Gastroesophageal sphincter (tissue), 4 donors: ENCODE measurements at regions not wholly inside any gene's neighbourhood (a gene's known extent, or its start where the extent isn't known, plus 50 kb on each side); places are given as distances from the start of the nearest gene placed in this dataset.
"Not testable (repeated sequence)": the region's sequence is repeated elsewhere in the genome, so short reads cannot be mapped to it uniquely, and the experiment has no call there.

Experiments used
- ATAC-seq: fragments of 150-250 bp; one replicate; pipeline ENCODE4 v1.9.1; 2016; ENCODE audit warnings: mild to moderate bottlenecking, moderate library complexity
- H3K27ac ChIP-seq, 4 donors: fragments of 200-600 bp; sonication (generic) in 3 of 4; 1 replicate in 3 of 4; 2 replicates in 1 of 4; pipeline ENCODE4 v1.5.1; 2016 to 2019
- H3K27me3 ChIP-seq: fragments of 200-600 bp; sonication (generic); one replicate; pipeline ENCODE4 v1.5.1; 2019
- H3K36me3 ChIP-seq, 2 donors: fragments of 200-600 bp; sonication (generic); one replicate each; pipeline ENCODE4 v1.5.1; 2019; ENCODE audit warnings: control low read depth in 1 of 2
- H3K4me1 ChIP-seq, 3 donors: fragments of 200-600 bp; sonication (generic); 1 replicate in 2 of 3; 2 replicates in 1 of 3; pipeline ENCODE4 v1.5.1; 2016 to 2019; ENCODE audit warnings: control low read depth in 2 of 3
- H3K4me3 ChIP-seq, 2 donors: fragments of 200-600 bp; sonication (generic); one replicate each; pipeline ENCODE4 v1.5.1; 2019; ENCODE audit warnings: mild to moderate bottlenecking in 1 of 2, moderate library complexity in 1 of 2
- H3K9me3 ChIP-seq, 3 donors: fragments of 200-600 bp; sonication (generic); one replicate each; pipeline ENCODE4 v1.5.1; 2017 to 2019; ENCODE audit warnings: control low read depth in 2 of 3
- CTCF ChIP-seq, 4 experiments: fragments of 200-600 bp in 2 of 4; fragments of 450-650 bp in 2 of 4; sonication (generic) in 1 of 4; IDR thresholded peaks; one replicate each; pipeline ENCODE4 v1.5.1; 2017 to 2019; ENCODE audit warnings: antibody characterized with exemption in 4 of 4, mild to moderate bottlenecking in 2 of 4, moderate library complexity in 2 of 4
- EP300 ChIP-seq: sonication (generic); formaldehyde crosslinking; IDR thresholded peaks from one replicate; pipeline ENCODE4 v1.6.1; 2017; ENCODE audit warnings: antibody characterized with exemption, mild to moderate bottlenecking
- POLR2A ChIP-seq, 2 donors: fragments of 450-650 bp; IDR thresholded peaks; one replicate each; pipeline ENCODE4 v1.6.1; 2017; ENCODE audit warnings: antibody characterized with exemption in 2 of 2, mild to moderate bottlenecking in 2 of 2, moderate library complexity in 1 of 2
- POLR2AphosphoS5 ChIP-seq: sonication (generic); formaldehyde crosslinking; IDR thresholded peaks from one replicate; pipeline ENCODE4 v1.6.1; 2017; ENCODE audit warnings: antibody characterized with exemption
- WGBS, 2 donors: methylation state at CpG; one replicate each; pipeline ENCODE4 v1.1.5; 2018; ENCODE audit warnings: low coverage in 1 of 2; 5-methylcytosine and 5-hydroxymethylcytosine counted together

- H3K9me3 ChIP-seq, result peaks cover 0 to 11% (median 0%) of the 10 kb centered on the region in 3 donors
- no peak for TF ChIP-seq CTCF (IDR thresholded peaks at IDR 0.05)
- TF ChIP-seq POLR2AphosphoS5, result no peak
- TF ChIP-seq POLR2A (IDR thresholded peaks at IDR 0.05), result no peak
- no peak for TF ChIP-seq EP300
- H3K4me3 ChIP-seq, result no peak overlapping the region
- H3K27me3 ChIP-seq, result no peaks in the 10 kb centered on the region
- no peaks in the 10 kb centered on the region for H3K4me1 ChIP-seq
- no peak for ATAC-seq
- H3K27ac ChIP-seq, result no peak overlapping the region
- 98 to 100% methylated on average over 1 to 6 of the region's 7 CpGs for WGBS, 2 donors
- H3K36me3 ChIP-seq, result no peaks in the 10 kb centered on the region
Measured at GRCh38 chrX:1841746-1842145, 226.9 kb downstream of the ASMT start.

GRCh38 chrX:1847000-1847399 lies 232.1 kb downstream of the ASMT start:
- 93% methylated on average over 3 to 4 of the region's 4 CpGs for WGBS, 2 donors
- H3K27me3 ChIP-seq, result peaks cover 13% of the 10 kb centered on the region
- H3K4me3 ChIP-seq, H3K27ac ChIP-seq, H3K36me3 ChIP-seq, H3K4me1 ChIP-seq, H3K9me3 ChIP-seq, ATAC-seq: not testable (repeated sequence)

GRCh38 chrX:1847790-1848189 lies 232.9 kb downstream of the ASMT start:
- not testable (repeated sequence) for H3K4me3 ChIP-seq, H3K4me1 ChIP-seq, H3K9me3 ChIP-seq, ATAC-seq, H3K27ac ChIP-seq, H3K36me3 ChIP-seq
- peaks cover 13% of the 10 kb centered on the region for H3K27me3 ChIP-seq
- WGBS, 2 donors, result 17 to 28% methylated on average over 2 of the region's 2 CpGs

GRCh38 chrX:1851527-1851926 lies 236.7 kb downstream of the ASMT start:
- peaks cover 0 to 13% (median 0%) of the 10 kb centered on the region in 3 donors for H3K9me3 ChIP-seq
- TF ChIP-seq CTCF (IDR thresholded peaks at IDR 0.05) (no peak), POLR2AphosphoS5 (no peak), EP300 (no peak), POLR2A (IDR thresholded peaks at IDR 0.05) (no peak)
- peaks cover 13% of the 10 kb centered on the region for H3K27me3 ChIP-seq
- ATAC-seq, result no peak
- H3K36me3 ChIP-seq, result no peaks in the 10 kb centered on the region
- H3K4me3 ChIP-seq, result no peak overlapping the region
- WGBS, 2 donors, result 89% methylated on average over 5 of the region's 6 CpGs; no CpG with 5 or more reads in 1 of the 2 donors
- no peak overlapping the region for H3K27ac ChIP-seq
- H3K4me1 ChIP-seq, result no peaks in the 10 kb centered on the region

GRCh38 chrX:1852082-1852481 lies 237.2 kb downstream of the ASMT start:
- TF ChIP-seq POLR2AphosphoS5 (no peak), CTCF (IDR thresholded peaks at IDR 0.05) (no peak), EP300 (no peak), POLR2A (IDR thresholded peaks at IDR 0.05) (no peak)
- Histone ChIP-seq H3K36me3 (no peaks in the 10 kb centered on the region), H3K27ac (no peak overlapping the region), H3K4me3 (no peak overlapping the region), H3K4me1 (no peaks in the 10 kb centered on the region), H3K9me3 (peaks cover 0 to 13% (median 0%) of the 10 kb centered on the region in 3 donors), H3K27me3 (peaks cover 13% of the 10 kb centered on the region)
- WGBS, 2 donors, result 67 to 68% methylated on average over 8 of the region's 9 CpGs
- ATAC-seq, result no peak

GRCh38 chrX:1853447-1853846 lies 238.6 kb downstream of the ASMT start:
- peaks cover 0 to 13% (median 0%) of the 10 kb centered on the region in 3 donors for H3K9me3 ChIP-seq
- no peaks in the 10 kb centered on the region for H3K4me1 ChIP-seq
- H3K36me3 ChIP-seq, result no peaks in the 10 kb centered on the region
- no peak overlapping the region for H3K27ac ChIP-seq
- no peak overlapping the region for H3K4me3 ChIP-seq
- 70 to 73% methylated on average over 3 of the region's 3 CpGs for WGBS, 2 donors
- H3K27me3 ChIP-seq, result peaks cover 13% of the 10 kb centered on the region
- TF ChIP-seq POLR2AphosphoS5 (no peak), CTCF (IDR thresholded peaks at IDR 0.05) (no peak), EP300 (no peak), POLR2A (IDR thresholded peaks at IDR 0.05) (no peak)
- ATAC-seq, result no peak
